BLaER1 (cell line): ENCODE measurements at regions not wholly inside any gene's neighbourhood (a gene's known extent, or its start where the extent isn't known, plus 50 kb on each side); places are given as distances from the start of the nearest gene placed in this dataset.

Experiments
- H3K27ac ChIP-seq: shearing (Covaris generic); formaldehyde crosslinking; 2 replicates; pipeline ENCODE4 v1.8.1; 2022
- H3K27me3 ChIP-seq: shearing (Covaris generic); formaldehyde crosslinking; 2 replicates; pipeline ENCODE4 v1.8.1; 2022
- H3K36me3 ChIP-seq: shearing (Covaris generic); formaldehyde crosslinking; 2 replicates; pipeline ENCODE4 v1.8.1; 2022
- H3K4me1 ChIP-seq: shearing (Covaris generic); formaldehyde crosslinking; 2 replicates; pipeline ENCODE4 v1.8.1; 2022
- H3K4me2 ChIP-seq: shearing (Covaris generic); formaldehyde crosslinking; 2 replicates; pipeline ENCODE4 v1.8.1; 2022
- H3K4me3 ChIP-seq: shearing (Covaris generic); formaldehyde crosslinking; 2 replicates; pipeline ENCODE4 v1.8.1; 2022
- H3K9ac ChIP-seq: shearing (Covaris generic); formaldehyde crosslinking; 2 replicates; pipeline ENCODE4 v1.8.1; 2022
- H3K9me3 ChIP-seq: shearing (Covaris generic); formaldehyde crosslinking; 2 replicates; pipeline ENCODE4 v1.8.1; 2022
- H4K20me1 ChIP-seq: shearing (Covaris generic); formaldehyde crosslinking; 2 replicates; pipeline ENCODE4 v1.8.1; 2022
- Cebpa-rat ChIP-seq: shearing (Covaris generic); IDR thresholded peaks from 2 replicates; pipeline ENCODE4 v1.8.1; 2022

DNA sequence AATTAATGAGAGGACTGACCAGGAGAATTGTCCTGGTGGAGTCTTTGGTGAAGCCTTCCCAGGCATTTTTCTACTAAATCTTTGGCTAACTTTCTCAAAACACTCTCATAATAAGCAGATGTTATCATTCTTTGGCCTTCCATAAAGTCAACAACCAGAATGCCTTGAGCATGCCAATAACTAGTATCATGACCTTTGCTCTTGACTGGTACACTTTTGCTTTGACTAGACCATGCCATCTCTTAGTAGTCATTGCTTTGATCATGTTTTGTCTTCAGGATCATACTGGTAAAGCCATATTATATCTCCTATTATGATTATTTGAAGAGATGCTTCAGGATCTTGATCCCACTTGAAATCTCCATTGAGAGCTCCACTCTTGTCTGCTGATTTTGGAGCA lies 506.9 kb downstream of the ELAVL2 start:
- no peak for TF ChIP-seq Cebpa-rat
- H3K4me2 ChIP-seq = no peak overlapping the region

DNA sequence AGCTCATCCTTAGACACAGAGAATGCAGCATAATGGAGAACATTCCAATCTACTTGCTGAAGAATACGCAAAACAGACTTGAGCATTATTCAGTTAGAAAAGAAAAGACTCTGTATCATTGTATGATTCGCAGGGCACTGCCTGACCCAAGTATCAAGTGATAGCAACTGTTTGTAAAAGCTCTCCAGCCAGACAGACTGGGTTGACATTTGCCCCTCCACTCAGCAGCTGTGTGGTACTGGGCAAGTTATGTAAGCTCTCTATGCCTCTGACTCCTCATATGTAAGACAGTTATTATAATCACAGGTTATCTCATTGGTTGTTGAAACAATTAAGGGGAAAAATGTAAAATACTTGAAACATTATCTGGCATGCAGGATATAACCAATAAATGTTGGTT lies 505.0 kb downstream of the ELAVL2 start:
- no peak overlapping the region for H3K4me3 ChIP-seq

More for the DNA sequence above, 506.9 kb downstream of the ELAVL2 start:
- Histone ChIP-seq H3K4me3 (no peak overlapping the region), H3K9me3 (no peaks in the 10 kb centered on the region), H3K4me1 (no peaks in the 10 kb centered on the region), H3K36me3 (no peaks in the 10 kb centered on the region), H3K27me3 (no peaks in the 10 kb centered on the region), H3K27ac (no peak overlapping the region), H3K9ac (no peak overlapping the region), H4K20me1 (no peaks in the 10 kb centered on the region)

DNA sequence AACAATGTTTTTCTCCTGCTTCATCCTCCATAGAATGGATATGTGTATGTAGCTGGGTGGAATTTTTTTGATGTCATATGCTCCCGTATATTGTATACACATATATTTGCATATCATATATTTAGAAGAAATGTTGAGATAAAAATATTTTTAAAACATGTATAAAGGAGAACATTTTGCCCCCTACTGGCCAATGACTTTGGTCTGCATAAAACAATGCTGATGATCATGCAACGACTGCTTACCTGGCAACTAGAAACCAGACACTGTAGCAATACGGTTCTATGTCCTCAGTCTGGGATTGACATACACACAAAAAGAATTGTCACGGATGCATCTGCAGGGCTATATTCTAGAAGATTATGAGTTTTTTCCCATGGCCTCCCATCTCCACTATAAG lies 503.6 kb downstream of the ELAVL2 start:
- Histone ChIP-seq H3K9me3 (no peaks in the 10 kb centered on the region), H3K27ac (no peak overlapping the region), H4K20me1 (no peaks in the 10 kb centered on the region), H3K36me3 (no peaks in the 10 kb centered on the region), H3K9ac (no peak overlapping the region), H3K4me2 (no peak overlapping the region), H3K4me1 (no peaks in the 10 kb centered on the region), H3K27me3 (no peaks in the 10 kb centered on the region), H3K4me3 (no peak overlapping the region)
- TF ChIP-seq Cebpa-rat = no peak

More for the DNA sequence above, 505.0 kb downstream of the ELAVL2 start:
- Histone ChIP-seq H3K9me3 (no peaks in the 10 kb centered on the region), H3K4me2 (no peak overlapping the region), H3K27me3 (no peaks in the 10 kb centered on the region), H3K36me3 (no peaks in the 10 kb centered on the region), H3K4me1 (no peaks in the 10 kb centered on the region), H4K20me1 (no peaks in the 10 kb centered on the region), H3K9ac (no peak overlapping the region), H3K27ac (no peak overlapping the region)
- no peak for TF ChIP-seq Cebpa-rat

DNA sequence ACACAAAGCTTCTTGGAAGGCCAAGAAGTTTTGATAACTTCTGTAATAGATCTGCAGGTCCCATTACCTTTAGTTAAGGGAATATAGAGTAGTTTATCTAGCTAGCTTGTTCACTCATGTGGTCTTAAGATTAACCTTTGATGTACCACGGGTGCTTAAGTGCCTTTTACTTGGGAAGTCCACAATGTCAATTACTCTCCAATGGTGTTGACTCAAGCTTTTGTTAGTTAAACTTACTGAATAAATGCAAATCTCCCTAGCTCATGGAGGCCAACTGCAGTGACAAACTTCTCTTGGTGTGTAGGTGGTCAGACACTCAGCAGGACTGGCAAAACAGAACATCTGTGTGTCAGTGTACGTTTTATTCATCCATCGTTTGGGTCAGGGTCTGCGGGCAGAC lies 501.5 kb downstream of the ELAVL2 start:
- Histone ChIP-seq H3K9ac (no peak overlapping the region), H3K9me3 (no peaks in the 10 kb centered on the region), H3K36me3 (no peaks in the 10 kb centered on the region), H4K20me1 (no peaks in the 10 kb centered on the region), H3K27me3 (no peaks in the 10 kb centered on the region), H3K4me2 (no peak overlapping the region), H3K4me1 (no peaks in the 10 kb centered on the region), H3K27ac (no peak overlapping the region), H3K4me3 (no peak overlapping the region)
- no peak for TF ChIP-seq Cebpa-rat

GRCh38 chr9:23326597-23326996 lies 499.4 kb downstream of the ELAVL2 start:
- Histone ChIP-seq H3K4me1 (no peaks in the 10 kb centered on the region), H3K9ac (no peak overlapping the region), H3K36me3 (no peaks in the 10 kb centered on the region), H3K4me3 (no peak overlapping the region), H3K4me2 (no peak overlapping the region), H4K20me1 (no peaks in the 10 kb centered on the region), H3K27ac (no peak overlapping the region), H3K27me3 (no peaks in the 10 kb centered on the region), H3K9me3 (peaks cover 10% of the 10 kb centered on the region)
- no peak for TF ChIP-seq Cebpa-rat

DNA sequence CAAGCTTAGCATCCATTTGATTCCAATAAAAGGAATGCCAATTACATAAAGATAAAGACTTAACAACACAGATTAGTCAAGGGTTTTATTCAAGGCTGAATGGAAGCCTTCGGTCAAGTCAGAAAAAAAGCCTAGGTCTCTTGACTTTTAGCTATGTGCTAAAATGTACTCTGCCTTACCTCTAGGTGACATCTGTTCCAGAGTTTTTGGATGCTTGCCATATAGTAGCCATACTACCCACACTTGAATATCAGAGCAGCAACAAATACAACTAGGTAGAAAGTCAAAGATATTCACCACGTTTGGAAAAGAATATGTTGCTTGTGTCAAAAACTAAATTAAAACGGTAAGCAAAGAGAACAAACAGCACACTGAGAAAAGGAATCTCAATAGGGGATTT lies 484.7 kb downstream of the ELAVL2 start:
- no peaks in the 10 kb centered on the region for H3K4me1 ChIP-seq
- H3K4me2 ChIP-seq = no peak overlapping the region
- H3K27me3 ChIP-seq = no peaks in the 10 kb centered on the region
- H4K20me1 ChIP-seq = no peaks in the 10 kb centered on the region
- TF ChIP-seq Cebpa-rat = no peak
- H3K4me3 ChIP-seq = no peak overlapping the region
- H3K9me3 ChIP-seq = no peaks in the 10 kb centered on the region
- no peaks in the 10 kb centered on the region for H3K36me3 ChIP-seq
- no peak overlapping the region for H3K9ac ChIP-seq
- H3K27ac ChIP-seq = no peak overlapping the region

DNA sequence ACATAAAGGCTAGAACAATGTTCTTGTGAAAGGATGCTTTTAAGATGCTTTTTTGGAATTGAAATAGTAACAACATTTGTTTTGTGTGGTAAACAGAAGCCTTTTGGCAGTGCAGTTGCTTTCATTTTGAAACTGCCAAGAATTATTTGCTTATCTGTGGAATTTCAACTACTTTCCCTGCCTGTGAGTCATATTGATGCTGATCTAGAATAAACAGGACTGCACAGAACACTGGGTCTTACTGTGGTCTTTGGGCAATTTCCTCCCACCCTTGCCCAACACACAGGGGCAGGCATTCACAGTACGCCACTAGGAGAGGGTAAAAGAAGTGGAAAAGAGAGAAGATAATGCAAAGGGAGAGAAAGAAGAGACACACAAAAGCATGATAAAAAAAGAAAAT lies 483.7 kb downstream of the ELAVL2 start:
- no peak for TF ChIP-seq Cebpa-rat

DNA sequence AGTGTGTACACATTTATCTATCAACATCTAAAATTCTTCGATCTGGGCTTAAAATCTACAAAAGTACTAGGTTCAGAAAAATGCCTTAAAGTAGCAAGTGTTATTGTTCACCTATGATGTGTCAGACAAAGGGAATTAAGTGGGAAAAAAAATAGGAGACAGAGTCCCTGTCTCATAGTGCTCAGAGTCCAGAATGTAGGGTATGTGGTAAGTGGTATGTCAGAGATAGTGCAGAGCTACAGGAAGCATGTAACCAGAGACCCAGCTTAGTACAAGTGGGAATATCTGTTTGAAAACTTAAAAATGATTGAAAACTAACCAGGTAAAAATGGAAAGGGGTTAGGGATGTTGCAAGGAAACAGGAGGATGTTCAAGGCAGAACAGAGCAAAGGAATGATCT lies 482.8 kb downstream of the ELAVL2 start:
- Histone ChIP-seq H4K20me1 (no peaks in the 10 kb centered on the region), H3K9ac (no peak overlapping the region)

More for the DNA sequence above, 483.7 kb downstream of the ELAVL2 start:
- Histone ChIP-seq H3K4me1 (no peaks in the 10 kb centered on the region), H4K20me1 (no peaks in the 10 kb centered on the region), H3K4me2 (no peak overlapping the region), H3K9ac (no peak overlapping the region), H3K9me3 (no peaks in the 10 kb centered on the region), H3K27ac (no peak overlapping the region), H3K27me3 (no peaks in the 10 kb centered on the region), H3K4me3 (no peak overlapping the region), H3K36me3 (no peaks in the 10 kb centered on the region)

DNA sequence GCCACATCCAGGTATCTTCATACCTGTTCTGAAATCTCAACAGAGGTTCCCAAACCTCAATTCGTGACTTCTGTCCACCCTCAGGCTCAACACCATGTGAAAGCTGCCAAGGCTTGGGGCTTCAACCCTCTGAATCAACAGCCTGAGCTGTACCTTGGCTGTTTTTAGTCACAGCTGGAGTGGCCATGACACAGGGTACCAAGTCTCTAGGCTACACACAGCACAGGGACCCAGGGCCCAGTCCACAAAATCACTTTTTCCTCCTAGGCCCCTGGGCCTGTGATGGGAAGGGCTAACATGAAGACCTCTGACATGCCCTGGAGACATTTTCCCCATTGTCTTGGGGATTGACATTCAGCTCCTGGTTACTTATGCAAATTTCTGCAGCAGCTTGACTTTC lies 464.9 kb downstream of the ELAVL2 start:
- H3K9ac ChIP-seq = no peak overlapping the region
- H3K4me2 ChIP-seq = no peak overlapping the region
- H3K36me3 ChIP-seq = no peaks in the 10 kb centered on the region
- no peaks in the 10 kb centered on the region for H3K27me3 ChIP-seq
- no peaks in the 10 kb centered on the region for H4K20me1 ChIP-seq
- H3K27ac ChIP-seq = no peak overlapping the region
- H3K4me1 ChIP-seq = no peaks in the 10 kb centered on the region
- H3K4me3 ChIP-seq = no peak overlapping the region
- TF ChIP-seq Cebpa-rat = no peak
- H3K9me3 ChIP-seq = peaks cover 6% of the 10 kb centered on the region; the same call in 1 of the 2 replicates

More for the DNA sequence above, 482.8 kb downstream of the ELAVL2 start:
- H3K4me1 ChIP-seq = no peaks in the 10 kb centered on the region
- no peaks in the 10 kb centered on the region for H3K27me3 ChIP-seq
- H3K27ac ChIP-seq = no peak overlapping the region
- H3K4me2 ChIP-seq = no peak overlapping the region
- H3K9me3 ChIP-seq = no peaks in the 10 kb centered on the region
- no peak for TF ChIP-seq Cebpa-rat
- H3K36me3 ChIP-seq = no peaks in the 10 kb centered on the region
- H3K4me3 ChIP-seq = no peak overlapping the region

GRCh38 chr9:23372703-23373102 lies 453.3 kb downstream of the ELAVL2 start:
- Histone ChIP-seq H3K4me3 (no peak overlapping the region), H3K36me3 (no peaks in the 10 kb centered on the region), H3K4me2 (no peak overlapping the region)

GRCh38 chr9:23375511-23375910 lies 450.5 kb downstream of the ELAVL2 start:
- no peak overlapping the region for H3K9ac ChIP-seq
- H4K20me1 ChIP-seq = no peaks in the 10 kb centered on the region
- no peaks in the 10 kb centered on the region for H3K9me3 ChIP-seq
- H3K4me3 ChIP-seq = no peak overlapping the region
- H3K4me2 ChIP-seq = no peak overlapping the region
- H3K4me1 ChIP-seq = no peaks in the 10 kb centered on the region
- H3K27ac ChIP-seq = no peak overlapping the region
- no peaks in the 10 kb centered on the region for H3K27me3 ChIP-seq
- TF ChIP-seq Cebpa-rat = no peak
- no peaks in the 10 kb centered on the region for H3K36me3 ChIP-seq

More at GRCh38 chr9:23372703-23373102, 453.3 kb downstream of the ELAVL2 start:
- no peak overlapping the region for H3K9ac ChIP-seq
- no peak for TF ChIP-seq Cebpa-rat
- H4K20me1 ChIP-seq = no peaks in the 10 kb centered on the region
- no peak overlapping the region for H3K27ac ChIP-seq
- no peaks in the 10 kb centered on the region for H3K27me3 ChIP-seq
- H3K4me1 ChIP-seq = no peaks in the 10 kb centered on the region
- H3K9me3 ChIP-seq = no peaks in the 10 kb centered on the region
